ENCODE measurements at regions not wholly inside any gene's neighbourhood (a gene's known extent, or its start where the extent isn't known, plus 50 kb on each side); places are given as distances from the start of the nearest gene placed in this dataset.

DNA sequence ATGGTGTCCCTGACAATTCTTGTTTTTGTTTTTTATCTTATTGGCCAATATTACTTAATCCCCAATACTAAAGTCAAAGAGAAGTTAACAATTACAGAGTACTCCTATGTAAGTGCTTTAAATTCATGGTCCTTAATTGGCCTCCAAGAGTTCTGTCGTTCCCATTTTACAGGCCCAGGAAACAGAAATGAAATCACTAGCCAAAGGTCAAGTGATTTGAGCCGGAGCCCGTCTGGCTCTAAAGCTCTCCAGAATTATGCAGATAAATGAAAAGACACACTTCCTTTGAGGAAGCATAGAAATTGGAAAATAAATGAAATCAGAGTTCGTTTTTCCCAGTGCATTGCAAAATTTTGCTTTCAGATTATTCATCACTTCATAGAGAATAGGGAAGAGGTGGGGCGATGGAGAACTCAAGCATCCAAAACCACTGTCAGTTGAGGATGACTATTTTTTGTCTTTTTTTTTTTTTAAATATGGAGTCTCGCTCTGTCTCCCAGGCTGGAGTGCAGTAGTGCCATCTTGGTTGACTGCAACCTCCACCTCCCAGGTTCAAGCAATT lies 78.5 kb downstream of the MAP1LC3B2 start:
- peaks cover 7% of the 10 kb centered on the region for H3K9me3 Mint-ChIP-seq (ENCODE audit: low read depth)
- no peak overlapping the region for H3K4me3 Mint-ChIP-seq (ENCODE audit: unreplicated experiment)
- H3K27me3 Mint-ChIP-seq (ENCODE audit: low read depth): peaks cover 3% of the 10 kb centered on the region
- TF ChIP-seq, protein P1, sequence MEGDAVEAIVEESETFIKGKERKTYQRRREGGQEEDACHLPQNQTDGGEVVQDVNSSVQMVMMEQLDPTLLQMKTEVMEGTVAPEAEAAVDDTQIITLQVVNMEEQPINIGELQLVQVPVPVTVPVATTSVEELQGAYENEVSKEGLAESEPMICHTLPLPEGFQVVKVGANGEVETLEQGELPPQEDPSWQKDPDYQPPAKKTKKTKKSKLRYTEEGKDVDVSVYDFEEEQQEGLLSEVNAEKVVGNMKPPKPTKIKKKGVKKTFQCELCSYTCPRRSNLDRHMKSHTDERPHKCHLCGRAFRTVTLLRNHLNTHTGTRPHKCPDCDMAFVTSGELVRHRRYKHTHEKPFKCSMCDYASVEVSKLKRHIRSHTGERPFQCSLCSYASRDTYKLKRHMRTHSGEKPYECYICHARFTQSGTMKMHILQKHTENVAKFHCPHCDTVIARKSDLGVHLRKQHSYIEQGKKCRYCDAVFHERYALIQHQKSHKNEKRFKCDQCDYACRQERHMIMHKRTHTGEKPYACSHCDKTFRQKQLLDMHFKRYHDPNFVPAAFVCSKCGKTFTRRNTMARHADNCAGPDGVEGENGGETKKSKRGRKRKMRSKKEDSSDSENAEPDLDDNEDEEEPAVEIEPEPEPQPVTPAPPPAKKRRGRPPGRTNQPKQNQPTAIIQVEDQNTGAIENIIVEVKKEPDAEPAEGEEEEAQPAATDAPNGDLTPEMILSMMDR (IDR thresholded peaks at IDR 0.05): no peak
- no peak overlapping the region for H3K27ac Mint-ChIP-seq (ENCODE audit: unreplicated experiment)
- peaks cover 2% of the 10 kb centered on the region for H3K36me3 Mint-ChIP-seq (ENCODE audit: low read depth)
- H3K4me1 Mint-ChIP-seq (ENCODE audit: low read depth): no peaks in the 10 kb centered on the region
- no peak for DNase-seq (ENCODE audit: low spot score)

DNA sequence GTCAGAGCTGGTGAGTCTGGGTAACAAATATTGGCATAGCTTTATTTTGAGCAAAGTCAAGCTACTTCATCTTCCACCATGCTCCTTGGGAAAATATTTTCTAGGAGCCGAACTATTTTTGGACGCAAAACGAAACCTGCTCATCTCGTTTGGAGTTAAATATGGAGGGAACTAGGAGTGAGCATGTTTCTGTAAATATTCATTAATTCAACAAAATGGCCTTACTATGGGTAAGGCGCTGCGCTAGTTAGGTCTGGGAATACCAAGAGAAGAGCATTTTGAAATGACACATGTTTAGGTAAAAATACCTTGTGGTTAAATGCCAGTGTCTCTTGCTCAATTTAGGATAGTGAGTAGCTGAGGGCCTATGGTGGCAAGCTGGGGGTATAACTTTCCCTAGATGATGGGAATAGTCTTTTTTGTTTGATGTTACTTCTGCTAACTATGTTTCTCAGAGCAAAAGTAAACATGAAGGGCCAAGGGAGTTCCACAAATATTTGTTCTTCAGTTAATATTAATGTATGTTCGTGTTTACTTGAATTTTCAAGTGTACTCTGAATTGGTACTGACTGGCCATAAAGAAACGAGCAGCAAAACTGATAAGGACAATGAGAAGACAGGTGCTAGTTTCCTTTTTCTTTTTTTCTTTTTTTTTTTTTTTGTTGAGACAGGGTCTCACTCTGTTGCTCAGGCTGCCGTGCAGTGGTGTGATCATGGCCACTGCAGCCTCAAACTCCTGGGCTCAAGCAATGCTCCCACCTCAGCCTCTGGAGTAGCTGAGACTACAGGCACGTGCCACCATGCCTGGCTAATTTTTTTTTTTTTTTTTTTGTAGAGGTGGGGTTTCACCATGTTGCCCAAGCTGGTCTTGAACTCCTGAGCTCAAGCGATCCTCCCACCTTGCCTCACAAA lies 77.7 kb downstream of the MAP1LC3B2 start:
- no peak overlapping the region for H3K4me3 Mint-ChIP-seq (ENCODE audit: unreplicated experiment)
- H3K4me1 Mint-ChIP-seq (ENCODE audit: low read depth): no peaks in the 10 kb centered on the region
- peaks cover 2% of the 10 kb centered on the region for H3K36me3 Mint-ChIP-seq (ENCODE audit: low read depth)
- DNase-seq (ENCODE audit: low spot score): no peak
- H3K9me3 Mint-ChIP-seq (ENCODE audit: low read depth): peaks cover 7% of the 10 kb centered on the region
- H3K27ac Mint-ChIP-seq (ENCODE audit: unreplicated experiment): no peak overlapping the region
- TF ChIP-seq, protein P1 (IDR thresholded peaks at IDR 0.05): no peak
- peaks cover 3% of the 10 kb centered on the region for H3K27me3 Mint-ChIP-seq (ENCODE audit: low read depth)

DNA sequence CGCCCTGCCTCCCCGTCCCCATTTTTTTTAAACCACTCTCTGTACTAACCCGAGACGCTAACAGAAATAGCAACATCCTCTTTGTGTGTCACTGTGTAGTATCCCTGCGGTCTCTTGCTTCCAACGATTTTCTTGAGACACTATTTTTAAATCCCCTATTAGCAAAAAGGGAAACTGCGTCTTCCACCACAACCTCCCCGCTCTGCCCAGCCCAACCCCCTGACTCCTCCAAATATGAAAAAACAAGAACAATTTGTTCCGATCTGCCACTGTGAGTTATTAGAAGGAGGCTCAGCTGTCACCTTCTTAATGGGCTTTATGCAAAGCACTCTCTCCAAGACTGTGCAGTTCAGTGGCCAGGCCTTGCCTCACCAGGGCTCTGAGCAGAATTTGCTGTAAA lies 76.3 kb downstream of the MAP1LC3B2 start:
- no peak overlapping the region for H3K27ac Mint-ChIP-seq (ENCODE audit: unreplicated experiment)
- H3K36me3 Mint-ChIP-seq (ENCODE audit: low read depth): peaks cover 2% of the 10 kb centered on the region
- no peak overlapping the region for H3K4me3 Mint-ChIP-seq (ENCODE audit: unreplicated experiment)
- no peak for DNase-seq (ENCODE audit: low spot score)
- H3K27me3 Mint-ChIP-seq (ENCODE audit: low read depth): peaks cover 3% of the 10 kb centered on the region
- no peaks in the 10 kb centered on the region for H3K4me1 Mint-ChIP-seq (ENCODE audit: low read depth)
- TF ChIP-seq, protein P1 (IDR thresholded peaks at IDR 0.05): no peak
- peaks cover 7% of the 10 kb centered on the region for H3K9me3 Mint-ChIP-seq (ENCODE audit: low read depth)

DNA sequence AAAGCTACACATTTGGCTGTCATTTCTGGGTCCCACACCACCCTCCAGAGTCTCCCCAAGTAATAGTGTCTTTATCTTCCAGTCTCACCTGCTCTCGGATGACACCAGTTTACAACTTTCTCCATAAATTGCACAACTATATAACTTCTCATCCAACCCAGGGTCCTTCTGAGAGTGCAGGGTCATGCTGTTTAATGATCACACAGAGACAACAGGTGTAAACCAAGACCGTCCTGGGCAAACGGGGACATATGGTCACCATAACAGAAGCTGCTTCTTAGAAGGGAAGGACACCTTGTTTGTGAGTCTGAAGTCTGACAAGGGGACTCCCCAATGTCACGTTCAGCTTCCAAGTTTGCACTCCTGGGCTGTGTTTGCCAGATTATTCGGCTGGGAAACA lies 74.3 kb downstream of the MAP1LC3B2 start:
- H3K27me3 Mint-ChIP-seq (ENCODE audit: low read depth): peaks cover 3% of the 10 kb centered on the region
- no peak for DNase-seq (ENCODE audit: low spot score)
- no peak overlapping the region for H3K4me3 Mint-ChIP-seq (ENCODE audit: unreplicated experiment)
- TF ChIP-seq, protein P1 (IDR thresholded peaks at IDR 0.05): no peak
- no peaks in the 10 kb centered on the region for H3K9me3 Mint-ChIP-seq (ENCODE audit: low read depth)
- H3K4me1 Mint-ChIP-seq (ENCODE audit: low read depth): no peaks in the 10 kb centered on the region
- H3K27ac Mint-ChIP-seq (ENCODE audit: unreplicated experiment): no peak overlapping the region
- H3K36me3 Mint-ChIP-seq (ENCODE audit: low read depth): no peaks in the 10 kb centered on the region

DNA sequence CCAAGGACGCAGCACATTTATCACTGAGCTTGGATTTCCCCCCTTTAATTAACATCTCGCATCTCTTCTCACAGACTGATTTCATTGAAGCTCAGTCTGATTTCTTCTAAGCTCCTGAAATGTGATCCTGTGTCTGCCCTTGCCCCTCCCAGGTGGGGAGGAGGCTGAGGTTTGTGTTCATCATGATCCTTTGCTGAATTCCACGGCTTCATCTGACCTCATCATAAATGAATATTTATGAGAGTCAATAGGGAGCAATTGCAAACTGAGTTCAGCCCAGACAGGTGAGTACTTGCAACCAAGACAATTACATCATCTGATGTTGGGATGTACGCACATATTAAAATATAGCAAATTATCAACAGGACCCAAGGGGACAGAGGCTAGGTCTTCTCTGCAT lies 72.4 kb downstream of the MAP1LC3B2 start:
- Mint-ChIP-seq H3K4me1 (ENCODE audit: low read depth) (no peaks in the 10 kb centered on the region), H3K27me3 (ENCODE audit: low read depth) (peaks cover 3% of the 10 kb centered on the region), H3K4me3 (ENCODE audit: unreplicated experiment) (no peak overlapping the region), H3K27ac (ENCODE audit: unreplicated experiment) (no peak overlapping the region), H3K9me3 (ENCODE audit: low read depth) (no peaks in the 10 kb centered on the region), H3K36me3 (ENCODE audit: low read depth) (no peaks in the 10 kb centered on the region)
- DNase-seq (ENCODE audit: low spot score): no peak
- TF ChIP-seq, protein P1 (IDR thresholded peaks at IDR 0.05): no peak
